Esophagus squamous epithelium (tissue), 4 donors: ENCODE measurements at regions not wholly inside any gene's neighbourhood (a gene's known extent, or its start where the extent isn't known, plus 50 kb on each side); places are given as distances from the start of the nearest gene placed in this dataset.
A peak's percentile ranks its signal among the peaks of the same experiment; 100 is the strongest.

Experiments
- POLR2A ChIP-seq, 4 donors: fragments of 450-650 bp; IDR thresholded peaks; one replicate each; pipeline ENCODE4 v1.6.1; 2017; ENCODE audit warnings: antibody characterized with exemption in 4 of 4, mild to moderate bottlenecking in 4 of 4, moderate library complexity in 3 of 4
- TF ChIP-seq, protein P1 (sequence below), 6 experiments: fragments of 450-650 bp in 4 of 6; fragments of 200-600 bp in 2 of 6; sonication (generic) in 2 of 6; IDR thresholded peaks; one replicate each; pipeline ENCODE4 v1.5.1; 2016 to 2019; ENCODE audit warnings: antibody characterized with exemption in 6 of 6, mild to moderate bottlenecking in 4 of 6, moderate library complexity in 4 of 6

DNA sequence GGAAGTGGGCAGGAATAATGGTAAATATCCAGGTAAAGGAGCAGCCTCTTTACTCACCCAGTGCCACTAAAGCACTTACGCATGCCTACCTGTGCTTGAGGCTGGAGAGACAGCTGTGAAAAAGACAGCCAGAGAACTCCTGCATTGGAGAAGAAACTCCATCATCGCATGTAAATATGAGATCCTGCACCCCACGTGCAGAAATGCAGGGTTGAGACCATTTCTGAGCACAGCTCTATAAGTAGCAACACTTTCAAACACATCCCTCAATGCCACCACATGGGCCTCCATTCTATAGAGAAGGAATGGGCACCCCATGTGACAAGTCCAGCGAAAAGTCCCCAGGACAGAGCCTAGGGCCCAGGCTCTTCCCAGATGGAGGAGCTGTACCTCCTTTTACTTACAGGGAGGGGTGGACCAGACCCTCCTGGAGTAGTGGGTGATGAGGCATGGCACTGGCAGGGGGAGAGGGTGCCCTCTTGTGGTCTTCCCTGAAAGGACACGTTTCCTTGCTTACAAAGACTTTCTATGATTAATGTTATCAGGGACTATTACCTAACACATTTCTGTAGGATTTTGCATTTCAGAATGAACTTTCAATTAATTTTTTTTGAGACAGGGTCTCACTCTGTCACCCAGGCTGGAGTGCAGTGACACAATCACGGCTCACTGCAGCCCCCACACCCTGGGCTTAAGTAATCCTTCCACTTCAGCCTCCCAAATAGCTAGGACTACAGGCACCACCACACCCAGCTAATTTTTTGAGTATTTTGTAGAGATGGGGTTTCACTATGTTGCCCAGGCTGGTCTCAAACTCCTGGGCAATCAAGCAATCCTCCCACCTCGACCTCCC, 55.3 kb upstream of the IL17B start:
- TF ChIP-seq, protein P1, sequence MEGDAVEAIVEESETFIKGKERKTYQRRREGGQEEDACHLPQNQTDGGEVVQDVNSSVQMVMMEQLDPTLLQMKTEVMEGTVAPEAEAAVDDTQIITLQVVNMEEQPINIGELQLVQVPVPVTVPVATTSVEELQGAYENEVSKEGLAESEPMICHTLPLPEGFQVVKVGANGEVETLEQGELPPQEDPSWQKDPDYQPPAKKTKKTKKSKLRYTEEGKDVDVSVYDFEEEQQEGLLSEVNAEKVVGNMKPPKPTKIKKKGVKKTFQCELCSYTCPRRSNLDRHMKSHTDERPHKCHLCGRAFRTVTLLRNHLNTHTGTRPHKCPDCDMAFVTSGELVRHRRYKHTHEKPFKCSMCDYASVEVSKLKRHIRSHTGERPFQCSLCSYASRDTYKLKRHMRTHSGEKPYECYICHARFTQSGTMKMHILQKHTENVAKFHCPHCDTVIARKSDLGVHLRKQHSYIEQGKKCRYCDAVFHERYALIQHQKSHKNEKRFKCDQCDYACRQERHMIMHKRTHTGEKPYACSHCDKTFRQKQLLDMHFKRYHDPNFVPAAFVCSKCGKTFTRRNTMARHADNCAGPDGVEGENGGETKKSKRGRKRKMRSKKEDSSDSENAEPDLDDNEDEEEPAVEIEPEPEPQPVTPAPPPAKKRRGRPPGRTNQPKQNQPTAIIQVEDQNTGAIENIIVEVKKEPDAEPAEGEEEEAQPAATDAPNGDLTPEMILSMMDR (IDR thresholded peaks at IDR 0.05) = peak; percentile 48 to 86 (median 76)
- TF ChIP-seq POLR2A (IDR thresholded peaks at IDR 0.05) = no peak
